IPS-18c (cell line): ENCODE measurements at regions not wholly inside any gene's neighbourhood (a gene's known extent, or its start where the extent isn't known, plus 50 kb on each side); places are given as distances from the start of the nearest gene placed in this dataset.

Source experiments
- H3K4me3 ChIP-seq: 2 replicates; pipeline ENCODE4 v1.7.0; 2013; ENCODE audit warnings: low read depth, mild to moderate bottlenecking, low read length, moderate library complexity; ENCODE audit not compliant: insufficient read depth
- H3K9me3 ChIP-seq: one replicate; pipeline ENCODE4 v1.6.1; 2013; ENCODE audit warnings: mild to moderate bottlenecking, low read length, moderate library complexity; ENCODE audit not compliant: control insufficient read depth, insufficient read depth

- Histone ChIP-seq H3K4me3 (no peak overlapping the region), H3K9me3 (peaks cover 31% of the 10 kb centered on the region)
Measured at GRCh38 chr16:35911899-35912298, 2452.5 kb downstream of the TP53TG3F start.

- Histone ChIP-seq H3K4me3 (no peak overlapping the region), H3K9me3 (peaks cover 2% of the 10 kb centered on the region)
Measured at GRCh38 chr16:35931722-35932121, 2472.3 kb downstream of the TP53TG3F start.
